SK-N-SH (cell line): ENCODE measurements at regions not wholly inside any gene's neighbourhood (a gene's known extent, or its start where the extent isn't known, plus 50 kb on each side); places are given as distances from the start of the nearest gene placed in this dataset.

ENCODE experiments used
- CTCF ChIA-PET: fragments of 300-600, 350-600 bp; formaldehyde crosslinking; extraction: SDS; loops from one replicate; lab custom pipeline; 2021; lab: Yijun Ruan, JAX
- POLR2A ChIA-PET: fragments of 350-600 bp; sonication (Branson Sonifier 250); formaldehyde crosslinking; extraction: SDS; loops from one replicate; lab custom pipeline; 2020; ENCODE audit warnings: antibody characterized with exemption, inconsistent platforms; lab: Yijun Ruan, JAX
- DNase-seq: peaks from one replicate; pipeline ENCODE4 v3.0.0; 2012
- H2AFZ ChIP-seq: fragments of 200-600 bp; sonication (generic); 2 replicates; pipeline ENCODE4 v1.8.1; 2016; ENCODE audit warnings: antibody characterized with exemption, mild to moderate bottlenecking, low read depth
- H3F3A ChIP-seq: fragments of 200-600 bp; sonication (generic); replicated peaks from 2 replicates; pipeline ENCODE3; 2016; ENCODE audit warnings: antibody characterized with exemption, mild to moderate bottlenecking; ENCODE audit not compliant: insufficient read depth
- H3K27ac ChIP-seq, 2 experiments: fragments of 200-500 bp in 1 of 2; fragments of 200-600 bp in 1 of 2; sonication (Bioruptor generic) in 1 of 2; sonication (generic), shearing (Covaris generic) in 1 of 2; 2 replicates each; pipeline versions ENCODE4 v1.5.1 to v1.6.1; 2014 to 2016; ENCODE audit warnings: low read depth in 2 of 2, inconsistent platforms in 1 of 2, low read length in 1 of 2, mild to moderate bottlenecking in 1 of 2, mixed read lengths in 1 of 2
- H3K27me3 ChIP-seq: fragments of 200-600 bp; sonication (generic), shearing (Covaris generic); 2 replicates; pipeline ENCODE4 v1.6.1; 2016; ENCODE audit warnings: mixed run types; ENCODE audit not compliant: insufficient read depth
- H3K36me3 ChIP-seq, 2 experiments: fragments of 200-500 bp in 1 of 2; fragments of 200-600 bp in 1 of 2; sonication (Bioruptor generic) in 1 of 2; sonication (generic) in 1 of 2; replicated peaks in 1 of 2; 2 replicates each; pipeline versions ENCODE3 to v1.5.1; 2014 to 2016; ENCODE audit warnings: low read length in 1 of 2, mild to moderate bottlenecking in 1 of 2; ENCODE audit not compliant: insufficient read depth in 2 of 2, control insufficient read depth in 1 of 2
- H3K4me1 ChIP-seq, 2 experiments: fragments of 200-500 bp in 1 of 2; fragments of 200-600 bp in 1 of 2; sonication (Bioruptor generic) in 1 of 2; sonication (generic), shearing (Covaris generic) in 1 of 2; 2 replicates each; pipeline versions ENCODE4 v1.5.1 to v1.6.1; 2014 to 2016; ENCODE audit warnings: low read depth in 1 of 2, low read length in 1 of 2, mixed run types in 1 of 2; ENCODE audit not compliant: insufficient read depth in 2 of 2, control insufficient read depth in 1 of 2
- H3K4me2 ChIP-seq: fragments of 200-600 bp; sonication (generic), shearing (Covaris generic); 2 replicates; pipeline ENCODE4 v1.6.1; 2017; ENCODE audit warnings: mixed run types
- H3K4me3 ChIP-seq, 2 experiments: fragments of 200-500 bp in 1 of 2; fragments of 200-600 bp in 1 of 2; sonication (Bioruptor generic) in 1 of 2; sonication (generic), shearing (Covaris generic) in 1 of 2; 2 replicates each; pipeline versions ENCODE4 v1.5.1 to v1.8.1; 2014 to 2016; ENCODE audit warnings: low read depth in 2 of 2, inconsistent platforms in 1 of 2, low read length in 1 of 2, mild to moderate bottlenecking in 1 of 2, mixed read lengths in 1 of 2, moderate library complexity in 1 of 2
- H3K79me2 ChIP-seq: fragments of 200-600 bp; sonication (generic); 2 replicates; pipeline ENCODE4 v1.8.1; 2017; ENCODE audit warnings: mild to moderate bottlenecking; ENCODE audit not compliant: insufficient read depth
- H3K9ac ChIP-seq: fragments of 200-600 bp; sonication (generic); 2 replicates; pipeline ENCODE4 v1.6.1; 2017; ENCODE audit warnings: mixed run types
- H3K9me2 ChIP-seq: fragments of 200-600 bp; sonication (generic); 2 replicates; pipeline ENCODE4 v1.6.1; 2017; ENCODE audit warnings: mixed run types
- H3K9me3 ChIP-seq: fragments of 200-600 bp; sonication (generic); 2 replicates; pipeline ENCODE4 v1.6.1; 2017; ENCODE audit warnings: mixed run types, mild to moderate bottlenecking, moderate library complexity
- H4K20me1 ChIP-seq: fragments of 200-600 bp; sonication (generic); 2 replicates; pipeline ENCODE4 v1.6.1; 2017; ENCODE audit warnings: mild to moderate bottlenecking, mixed run types; ENCODE audit not compliant: insufficient read depth
- EZH2phosphoT487 ChIP-seq: fragments of 200-600 bp; sonication (generic); IDR thresholded peaks from 2 replicates; pipeline ENCODE4 v1.6.1; 2017; ENCODE audit warnings: low read depth, mixed run types, mild to moderate bottlenecking, antibody characterized with exemption, moderate library complexity, borderline replicate concordance
- FOXJ3 ChIP-seq: sonication (generic); formaldehyde crosslinking; IDR thresholded peaks from 2 replicates; pipeline ENCODE4 v1.5.1; 2020; ENCODE audit warnings: mild to moderate bottlenecking, missing genetic modification reagents
- FOXM1 ChIP-seq: IDR thresholded peaks from 2 replicates; pipeline ENCODE4 v1.4.0; 2012; ENCODE audit warnings: low read depth, mild to moderate bottlenecking
- GATA2 ChIP-seq: sonication (generic); formaldehyde crosslinking; IDR thresholded peaks from 2 replicates; pipeline ENCODE4 v1.5.0; 2020; ENCODE audit warnings: mild to moderate bottlenecking, missing genetic modification reagents
- MXI1 ChIP-seq: IDR thresholded peaks from 2 replicates; pipeline ENCODE4 v1.6.1; 2012; ENCODE audit warnings: mild to moderate bottlenecking, low read depth, low read length, improper control_type of control experiment
- NFIC ChIP-seq: IDR thresholded peaks from 2 replicates; pipeline ENCODE4 v1.4.0; 2012; ENCODE audit warnings: borderline replicate concordance
- REST ChIP-seq: IDR thresholded peaks from 2 replicates; pipeline ENCODE4 v1.6.1; 2012; ENCODE audit warnings: mild to moderate bottlenecking, low read depth, low read length, moderate library complexity
- RFX5 ChIP-seq: IDR thresholded peaks from 2 replicates; pipeline ENCODE4 v1.6.1; 2012; ENCODE audit warnings: mild to moderate bottlenecking, improper control_type of control experiment, low read length
- SMC3 ChIP-seq: IDR thresholded peaks from 2 replicates; pipeline ENCODE4 v1.6.1; 2012; ENCODE audit warnings: low read depth, low read length, improper control_type of control experiment
- USF2 ChIP-seq: fragments of 150-350 bp; IDR thresholded peaks from 2 replicates; pipeline ENCODE4 v1.6.1; 2017; ENCODE audit warnings: antibody characterized with exemption, low read length, low read depth, borderline replicate concordance
- YY1 ChIP-seq: IDR thresholded peaks from 2 replicates; pipeline ENCODE4 v1.4.0; 2012; ENCODE audit warnings: low read depth, mild to moderate bottlenecking
- WGBS: methylation state at CpG from one replicate; pipeline ENCODE4 v1.1.6; 2017; ENCODE audit warnings: low lambda C conversion rate; 5-methylcytosine and 5-hydroxymethylcytosine counted together
- TF ChIP-seq, protein P1 (sequence below): IDR thresholded peaks from 2 replicates; pipeline ENCODE4 v1.4.0; 2012; ENCODE audit warnings: low read depth, borderline replicate concordance

DNA sequence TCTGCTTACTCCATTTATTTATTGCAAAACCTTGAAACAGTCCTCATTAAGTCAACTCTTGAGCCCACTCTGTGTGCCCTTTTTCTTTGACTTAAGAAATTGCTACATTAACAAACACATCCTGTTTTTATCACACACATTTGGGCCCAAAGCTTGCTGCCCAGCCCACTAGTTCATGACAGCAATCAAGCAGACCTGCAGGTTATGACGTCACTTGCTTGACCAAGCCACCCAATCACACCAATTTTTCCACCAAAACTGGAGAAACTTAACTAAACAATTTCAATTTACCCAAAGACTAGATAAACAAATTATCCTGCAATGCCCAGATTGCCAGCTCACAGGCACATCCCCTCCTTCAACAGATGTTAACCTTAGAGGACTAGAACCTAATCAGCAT is 120.7 kb downstream of the ZNF429 start:
- no peak overlapping the region for H3K27ac ChIP-seq
- no peak overlapping the region for H2AFZ ChIP-seq
- H3K4me1 ChIP-seq, result no peaks in the 10 kb centered on the region
- H3K79me2 ChIP-seq, result no peaks in the 10 kb centered on the region
- no peak for DNase-seq
- no peaks in the 10 kb centered on the region for H3K9me3 ChIP-seq
- no peaks in the 10 kb centered on the region for H3F3A ChIP-seq
- H3K27me3 ChIP-seq, result no peaks in the 10 kb centered on the region
- 0% methylated on average over 1 of the region's 1 CpG for WGBS
- no peak for TF ChIP-seq GATA2 (CRISPR knock-in tag)
- TF ChIP-seq, protein P1, sequence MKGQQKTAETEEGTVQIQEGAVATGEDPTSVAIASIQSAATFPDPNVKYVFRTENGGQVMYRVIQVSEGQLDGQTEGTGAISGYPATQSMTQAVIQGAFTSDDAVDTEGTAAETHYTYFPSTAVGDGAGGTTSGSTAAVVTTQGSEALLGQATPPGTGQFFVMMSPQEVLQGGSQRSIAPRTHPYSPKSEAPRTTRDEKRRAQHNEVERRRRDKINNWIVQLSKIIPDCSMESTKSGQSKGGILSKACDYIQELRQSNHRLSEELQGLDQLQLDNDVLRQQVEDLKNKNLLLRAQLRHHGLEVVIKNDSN, result no peak
- no peak for TF ChIP-seq REST
- TF ChIP-seq, all 33 proteins: peak for 0
- Histone ChIP-seq H3K9me2 (no peaks in the 10 kb centered on the region), H3K4me3 (no peak overlapping the region), H3K36me3 (no peaks in the 10 kb centered on the region), H3K4me2 (no peak overlapping the region), H4K20me1 (no peaks in the 10 kb centered on the region), H3K9ac (no peak overlapping the region)
- ChIA-PET CTCF (no interaction called here), POLR2A (no interaction called here)

GRCh38 chr19:21622920-21623319 is 117.5 kb downstream of the ZNF429 start:
- no peak overlapping the region for H3K4me3 ChIP-seq
- H3K4me1 ChIP-seq, result no peaks in the 10 kb centered on the region
- TF ChIP-seq EZH2phosphoT487, result no peak
- no peak for TF ChIP-seq FOXJ3
- no peak for TF ChIP-seq FOXM1
- no peak for TF ChIP-seq NFIC
- H3K79me2 ChIP-seq, result no peaks in the 10 kb centered on the region
- WGBS, result 55% methylated on average over 6 of the region's 6 CpGs
- ChIA-PET POLR2A (no interaction called here), CTCF (no interaction called here)
- H3K9me2 ChIP-seq, result no peaks in the 10 kb centered on the region
- H3F3A ChIP-seq, result no peaks in the 10 kb centered on the region
- H3K9ac ChIP-seq, result no peak overlapping the region
- H3K4me2 ChIP-seq, result no peak overlapping the region
- DNase-seq, result no peak
- H3K27ac ChIP-seq, result no peak overlapping the region
- H4K20me1 ChIP-seq, result no peaks in the 10 kb centered on the region
- no peaks in the 10 kb centered on the region for H3K27me3 ChIP-seq
- H2AFZ ChIP-seq, result no peak overlapping the region
- no peaks in the 10 kb centered on the region for H3K36me3 ChIP-seq
- H3K9me3 ChIP-seq, result no peaks in the 10 kb centered on the region

DNA sequence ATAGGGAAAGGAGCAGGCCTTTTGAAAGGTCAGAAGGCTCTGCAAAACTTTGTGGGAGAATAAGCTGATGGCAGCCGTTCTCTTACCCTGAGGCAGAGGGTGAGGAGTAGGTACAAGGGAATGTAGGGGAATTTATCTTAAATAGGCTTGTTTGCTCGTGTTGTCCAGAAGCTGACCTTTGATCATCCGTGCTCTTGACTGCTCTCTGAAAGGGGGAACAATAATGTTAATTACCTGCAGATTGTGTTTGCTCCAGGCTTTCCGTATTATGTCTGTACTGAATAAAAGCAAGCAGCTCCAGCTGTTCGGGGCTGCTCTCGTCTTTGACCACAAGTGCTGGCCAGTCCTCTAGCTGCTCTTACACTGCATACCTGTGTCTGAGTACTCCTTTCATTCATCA is 116.3 kb downstream of the ZNF429 start:
- CTCF ChIA-PET, result interaction anchor here (0.7 to 0.8 kb wide), 2 partner anchors 12 to 138 kb away, joined by 3 read pairs; no protein-coding TSS in a partner anchor

More for the DNA sequence above, 116.3 kb downstream of the ZNF429 start:
- 22% methylated on average over 6 of the region's 6 CpGs for WGBS
- Histone ChIP-seq H3K9me2 (no peaks in the 10 kb centered on the region), H3K9ac (no peak overlapping the region), H3F3A (no peaks in the 10 kb centered on the region), H2AFZ (no peak overlapping the region), H3K79me2 (no peaks in the 10 kb centered on the region), H3K36me3 (no peaks in the 10 kb centered on the region), H3K27me3 (no peaks in the 10 kb centered on the region), H3K9me3 (no peaks in the 10 kb centered on the region), H3K4me2 (no peak overlapping the region), H4K20me1 (no peaks in the 10 kb centered on the region), H3K27ac (no peak overlapping the region), H3K4me3 (no peak overlapping the region), H3K4me1 (no peaks in the 10 kb centered on the region)
- TF ChIP-seq FOXM1 (no peak), RFX5 (no peak), NFIC (no peak), YY1 (no peak), SMC3 (no peak), USF2 (no peak), MXI1 (no peak)
- no peak for DNase-seq
- POLR2A ChIA-PET, result no interaction called here
